ENCODE measurements at regions not wholly inside any gene's neighbourhood (a gene's known extent, or its start where the extent isn't known, plus 50 kb on each side); places are given as distances from the start of the nearest gene placed in this dataset.
"Not testable (repeated sequence)": the region's sequence is repeated elsewhere in the genome, so short reads cannot be mapped to it uniquely, and the experiment has no call there.

GRCh38 chr2:120544522-120544921 is 191.1 kb upstream of the GLI2 start:
- no peak for DNase-seq (ENCODE audit: low read depth, low spot score)
- no peak for TF ChIP-seq CTCF (conservative IDR thresholded peaks at IDR 0.05)
- Mint-ChIP-seq H3K36me3 (ENCODE audit: low read depth) (no peaks in the 10 kb centered on the region), H3K4me3 (no peak overlapping the region), H3K27me3 (ENCODE audit: low read depth) (peaks cover 14% of the 10 kb centered on the region), H3K9me3 (no peaks in the 10 kb centered on the region), H3K27ac (ENCODE audit: unreplicated experiment) (no peak overlapping the region), H3K4me1 (peaks cover 14% of the 10 kb centered on the region)

GRCh38 chr2:120545007-120545406 is 190.7 kb upstream of the GLI2 start:
- H3K36me3 Mint-ChIP-seq (ENCODE audit: low read depth); H3K27ac Mint-ChIP-seq (ENCODE audit: unreplicated experiment); DNase-seq (ENCODE audit: low read depth, low spot score); H3K4me3 Mint-ChIP-seq; H3K9me3 Mint-ChIP-seq: not testable (repeated sequence)
- H3K4me1 Mint-ChIP-seq = peaks cover 14% of the 10 kb centered on the region
- H3K27me3 Mint-ChIP-seq (ENCODE audit: low read depth) = peaks cover 14% of the 10 kb centered on the region

- H3K4me3 Mint-ChIP-seq = no peak overlapping the region
Observed at GRCh38 chr2:120545521-120546047, 190.1 kb upstream of the GLI2 start.

GRCh38 chr2:120546048-120546864 is 189.4 kb upstream of the GLI2 start:
- Mint-ChIP-seq H3K27ac (ENCODE audit: unreplicated experiment) (peak overlapping the region; percentile 78), H3K9me3 (no peaks in the 10 kb centered on the region), H3K36me3 (ENCODE audit: low read depth) (no peaks in the 10 kb centered on the region), H3K4me3 (no peak overlapping the region), H3K27me3 (ENCODE audit: low read depth) (peaks cover 17% of the 10 kb centered on the region), H3K4me1 (peaks cover 25% of the 10 kb centered on the region)
- no peak for DNase-seq (ENCODE audit: low read depth, low spot score)
- TF ChIP-seq CTCF (conservative IDR thresholded peaks at IDR 0.05) = no peak

More at GRCh38 chr2:120545521-120546047, 190.1 kb upstream of the GLI2 start:
- no peak for DNase-seq (ENCODE audit: low read depth, low spot score)
- TF ChIP-seq CTCF (conservative IDR thresholded peaks at IDR 0.05) = no peak
- peaks cover 14% of the 10 kb centered on the region for H3K27me3 Mint-ChIP-seq (ENCODE audit: low read depth)
- H3K4me1 Mint-ChIP-seq = peaks cover 18% of the 10 kb centered on the region
- no peaks in the 10 kb centered on the region for H3K9me3 Mint-ChIP-seq
- H3K27ac Mint-ChIP-seq (ENCODE audit: unreplicated experiment) = no peak overlapping the region
- no peaks in the 10 kb centered on the region for H3K36me3 Mint-ChIP-seq (ENCODE audit: low read depth)

GRCh38 chr2:120546865-120547390 is 188.7 kb upstream of the GLI2 start:
- Mint-ChIP-seq H3K9me3 (no peaks in the 10 kb centered on the region), H3K36me3 (ENCODE audit: low read depth) (no peaks in the 10 kb centered on the region), H3K27me3 (ENCODE audit: low read depth) (peaks cover 17% of the 10 kb centered on the region), H3K4me1 (peaks cover 25% of the 10 kb centered on the region), H3K4me3 (no peak overlapping the region), H3K27ac (ENCODE audit: unreplicated experiment) (no peak overlapping the region)
- no peak for DNase-seq (ENCODE audit: low read depth, low spot score)
- TF ChIP-seq CTCF (conservative IDR thresholded peaks at IDR 0.05) = no peak

- peaks cover 26% of the 10 kb centered on the region for H3K4me1 Mint-ChIP-seq
- H3K27ac Mint-ChIP-seq (ENCODE audit: unreplicated experiment) = no peak overlapping the region
- H3K4me3 Mint-ChIP-seq = no peak overlapping the region
- no peaks in the 10 kb centered on the region for H3K9me3 Mint-ChIP-seq
- DNase-seq (ENCODE audit: low read depth, low spot score) = no peak
- H3K36me3 Mint-ChIP-seq (ENCODE audit: low read depth) = no peaks in the 10 kb centered on the region
- no peak for TF ChIP-seq CTCF (conservative IDR thresholded peaks at IDR 0.05)
- peaks cover 18% of the 10 kb centered on the region for H3K27me3 Mint-ChIP-seq (ENCODE audit: low read depth)
Observed at GRCh38 chr2:120547662-120548061, 188.0 kb upstream of the GLI2 start.

Measured in neural crest cell (in vitro differentiated cells).